Prostate gland (tissue), 2 donors: ENCODE measurements at regions not wholly inside any gene's neighbourhood (a gene's known extent, or its start where the extent isn't known, plus 50 kb on each side); places are given as distances from the start of the nearest gene placed in this dataset.

ENCODE experiments used
- CTCF ChIP-seq, 4 experiments: fragments of 200-600 bp in 2 of 4; fragments of 450-650 bp in 2 of 4; sonication (generic) in 2 of 4; IDR thresholded peaks; 1 replicate in 3 of 4; 2 replicates in 1 of 4; pipeline ENCODE4 v1.5.1; 2016 to 2019; ENCODE audit warnings: antibody characterized with exemption in 4 of 4, mild to moderate bottlenecking in 2 of 4, moderate library complexity in 2 of 4
- POLR2A ChIP-seq: fragments of 450-650 bp; IDR thresholded peaks from one replicate; pipeline ENCODE4 v1.6.1; 2016; ENCODE audit warnings: antibody characterized with exemption, mild to moderate bottlenecking
- POLR2AphosphoS5 ChIP-seq: sonication (generic); formaldehyde crosslinking; IDR thresholded peaks from one replicate; pipeline ENCODE4 v1.6.1; 2017; ENCODE audit warnings: antibody characterized with exemption

GRCh38 chr13:60733933-60734332 is 336.9 kb downstream of the TDRD3 start:
- TF ChIP-seq CTCF (IDR thresholded peaks at IDR 0.05) (no peak), POLR2A (no peak), POLR2AphosphoS5 (no peak)
